ENCODE measurements at regions not wholly inside any gene's neighbourhood (a gene's known extent, or its start where the extent isn't known, plus 50 kb on each side); places are given as distances from the start of the nearest gene placed in this dataset.

DNA sequence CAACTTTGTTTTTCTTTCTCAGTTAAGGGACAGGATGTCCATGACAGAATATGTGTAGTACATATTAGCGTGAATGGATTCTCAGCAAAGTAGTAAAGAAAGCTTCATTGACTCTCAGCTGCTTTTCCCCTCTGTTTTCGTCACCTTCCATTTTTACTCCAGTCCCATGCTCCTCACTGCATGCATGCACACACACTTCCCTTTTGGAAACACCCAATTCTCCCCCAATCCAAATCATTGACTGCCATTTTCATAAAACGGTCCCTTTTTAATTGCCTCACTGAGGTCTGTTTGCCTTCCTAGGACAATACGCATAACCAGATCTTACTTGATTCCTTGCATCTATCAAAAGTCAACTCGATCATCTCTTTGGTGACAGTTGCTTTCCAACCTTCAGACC, 287.5 kb upstream of the PARD3B start:
- Histone ChIP-seq H3K27ac (ENCODE audit: poor library complexity, severe bottlenecking) (no peak overlapping the region), H3K27me3 (ENCODE audit: insufficient read depth, poor library complexity, severe bottlenecking) (no peaks in the 10 kb centered on the region), H3K36me3 (ENCODE audit: low read depth) (no peaks in the 10 kb centered on the region), H3K4me3 (ENCODE audit: severe bottlenecking) (no peak overlapping the region), H3K4me1 (ENCODE audit: insufficient read depth, poor library complexity, severe bottlenecking) (no peaks in the 10 kb centered on the region), H3K9me3 (ENCODE audit: severe bottlenecking) (no peaks in the 10 kb centered on the region)
- TF ChIP-seq, protein P1, sequence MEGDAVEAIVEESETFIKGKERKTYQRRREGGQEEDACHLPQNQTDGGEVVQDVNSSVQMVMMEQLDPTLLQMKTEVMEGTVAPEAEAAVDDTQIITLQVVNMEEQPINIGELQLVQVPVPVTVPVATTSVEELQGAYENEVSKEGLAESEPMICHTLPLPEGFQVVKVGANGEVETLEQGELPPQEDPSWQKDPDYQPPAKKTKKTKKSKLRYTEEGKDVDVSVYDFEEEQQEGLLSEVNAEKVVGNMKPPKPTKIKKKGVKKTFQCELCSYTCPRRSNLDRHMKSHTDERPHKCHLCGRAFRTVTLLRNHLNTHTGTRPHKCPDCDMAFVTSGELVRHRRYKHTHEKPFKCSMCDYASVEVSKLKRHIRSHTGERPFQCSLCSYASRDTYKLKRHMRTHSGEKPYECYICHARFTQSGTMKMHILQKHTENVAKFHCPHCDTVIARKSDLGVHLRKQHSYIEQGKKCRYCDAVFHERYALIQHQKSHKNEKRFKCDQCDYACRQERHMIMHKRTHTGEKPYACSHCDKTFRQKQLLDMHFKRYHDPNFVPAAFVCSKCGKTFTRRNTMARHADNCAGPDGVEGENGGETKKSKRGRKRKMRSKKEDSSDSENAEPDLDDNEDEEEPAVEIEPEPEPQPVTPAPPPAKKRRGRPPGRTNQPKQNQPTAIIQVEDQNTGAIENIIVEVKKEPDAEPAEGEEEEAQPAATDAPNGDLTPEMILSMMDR (IDR thresholded peaks at IDR 0.05; ENCODE audit: poor library complexity, severe bottlenecking) = no peak
- ATAC-seq (ENCODE audit: low read depth) (no peak), DNase-seq (ENCODE audit: low spot score) (no peak)

DNA sequence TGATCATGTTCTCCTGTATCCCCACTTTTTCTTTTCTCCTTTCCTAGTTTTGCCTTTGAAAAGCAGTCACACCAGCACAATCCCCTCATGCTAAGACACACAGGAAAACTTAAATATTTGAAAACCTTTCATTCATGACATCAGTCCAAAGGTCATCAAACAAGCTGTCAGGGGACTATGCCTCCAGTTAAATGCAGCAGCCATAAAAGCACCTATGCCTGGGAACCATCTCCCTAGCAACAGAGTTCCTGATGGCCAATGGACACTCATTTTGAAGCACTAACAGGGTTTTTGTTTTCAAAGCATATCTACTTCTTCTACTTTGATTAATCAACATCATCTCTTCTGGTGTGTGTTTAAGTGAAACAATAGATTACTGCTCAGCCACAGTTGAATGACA, 286.4 kb upstream of the PARD3B start:
- Histone ChIP-seq H3K4me3 (ENCODE audit: severe bottlenecking) (no peak overlapping the region), H3K27ac (ENCODE audit: poor library complexity, severe bottlenecking) (no peak overlapping the region), H3K27me3 (ENCODE audit: insufficient read depth, poor library complexity, severe bottlenecking) (no peaks in the 10 kb centered on the region), H3K9me3 (ENCODE audit: severe bottlenecking) (no peaks in the 10 kb centered on the region), H3K36me3 (ENCODE audit: low read depth) (no peaks in the 10 kb centered on the region), H3K4me1 (ENCODE audit: insufficient read depth, poor library complexity, severe bottlenecking) (no peaks in the 10 kb centered on the region)
- DNase-seq (ENCODE audit: low spot score) (no peak), ATAC-seq (ENCODE audit: low read depth) (no peak)
- TF ChIP-seq, protein P1 (IDR thresholded peaks at IDR 0.05; ENCODE audit: poor library complexity, severe bottlenecking) = no peak

DNA sequence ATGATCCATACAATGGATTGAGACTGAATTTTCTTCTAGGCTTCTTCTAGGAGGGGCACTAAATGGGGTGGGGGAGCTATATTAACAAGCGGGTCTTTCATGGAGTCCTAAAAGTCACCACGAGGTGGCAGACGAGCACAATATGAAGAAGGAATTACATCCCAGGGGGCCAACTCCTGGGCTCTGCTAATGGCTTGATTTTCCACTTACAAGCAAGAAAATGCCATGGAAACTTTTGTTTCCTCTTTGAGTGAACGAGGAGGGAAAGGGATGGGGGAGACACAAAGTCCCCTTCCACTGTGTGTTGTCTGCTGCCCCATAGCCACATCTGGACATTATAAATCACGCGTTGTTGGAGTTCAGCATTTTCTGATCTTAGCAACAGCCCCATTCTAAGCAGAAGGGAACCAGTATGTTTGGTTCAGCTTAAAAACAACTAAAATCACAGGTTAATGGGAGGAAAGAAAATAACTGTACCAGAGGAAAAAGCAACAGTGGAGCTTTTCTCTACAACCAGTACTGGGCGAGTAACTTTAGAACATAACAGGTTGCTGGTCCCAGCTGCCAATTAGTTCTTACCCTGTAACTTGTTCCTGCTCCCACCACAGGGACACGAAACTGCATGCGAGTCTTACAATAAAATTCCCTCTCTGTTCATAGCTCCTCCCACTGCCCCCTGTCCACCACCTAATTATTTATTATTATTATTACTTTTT, 285.0 kb upstream of the PARD3B start:
- peak; percentile 82 for ATAC-seq (ENCODE audit: low read depth)
- no peak for DNase-seq (ENCODE audit: low spot score)
- TF ChIP-seq, protein P1 (IDR thresholded peaks at IDR 0.05; ENCODE audit: poor library complexity, severe bottlenecking) = peak; percentile 83

DNA sequence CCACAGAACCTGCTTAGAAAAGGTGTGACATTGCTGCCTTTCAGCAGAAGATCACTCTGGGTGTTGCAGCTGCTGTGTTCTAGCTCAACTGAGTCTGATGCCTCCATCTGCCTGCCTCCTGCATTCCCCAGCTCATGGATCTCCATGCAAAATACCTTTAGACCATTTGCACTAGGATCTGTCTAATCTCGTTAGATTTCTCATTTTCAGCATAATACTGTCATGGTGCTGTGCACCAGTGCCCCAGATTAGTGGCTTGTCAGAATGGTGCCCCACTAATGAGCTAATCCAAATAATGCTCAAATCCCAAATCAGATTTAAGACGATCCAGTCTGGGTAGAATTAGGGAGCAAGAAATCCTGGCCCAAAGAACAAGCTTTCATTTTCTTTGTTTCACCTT, 284.4 kb upstream of the PARD3B start:
- no peak overlapping the region for H3K4me3 ChIP-seq (ENCODE audit: severe bottlenecking)
- H3K9me3 ChIP-seq (ENCODE audit: severe bottlenecking) = no peaks in the 10 kb centered on the region
- H3K4me1 ChIP-seq (ENCODE audit: insufficient read depth, poor library complexity, severe bottlenecking) = no peaks in the 10 kb centered on the region
- ATAC-seq (ENCODE audit: low read depth) = no peak
- no peaks in the 10 kb centered on the region for H3K36me3 ChIP-seq (ENCODE audit: low read depth)
- H3K27me3 ChIP-seq (ENCODE audit: insufficient read depth, poor library complexity, severe bottlenecking) = no peaks in the 10 kb centered on the region
- H3K27ac ChIP-seq (ENCODE audit: poor library complexity, severe bottlenecking) = no peak overlapping the region
- TF ChIP-seq, protein P1 (IDR thresholded peaks at IDR 0.05; ENCODE audit: poor library complexity, severe bottlenecking) = no peak
- no peak for DNase-seq (ENCODE audit: low spot score)

More for the DNA sequence above, 285.0 kb upstream of the PARD3B start:
- Histone ChIP-seq H3K9me3 (ENCODE audit: severe bottlenecking) (no peaks in the 10 kb centered on the region), H3K27me3 (ENCODE audit: insufficient read depth, poor library complexity, severe bottlenecking) (no peaks in the 10 kb centered on the region), H3K36me3 (ENCODE audit: low read depth) (no peaks in the 10 kb centered on the region), H3K4me1 (ENCODE audit: insufficient read depth, poor library complexity, severe bottlenecking) (no peaks in the 10 kb centered on the region), H3K27ac (ENCODE audit: poor library complexity, severe bottlenecking) (no peak overlapping the region), H3K4me3 (ENCODE audit: severe bottlenecking) (no peak overlapping the region)

DNA sequence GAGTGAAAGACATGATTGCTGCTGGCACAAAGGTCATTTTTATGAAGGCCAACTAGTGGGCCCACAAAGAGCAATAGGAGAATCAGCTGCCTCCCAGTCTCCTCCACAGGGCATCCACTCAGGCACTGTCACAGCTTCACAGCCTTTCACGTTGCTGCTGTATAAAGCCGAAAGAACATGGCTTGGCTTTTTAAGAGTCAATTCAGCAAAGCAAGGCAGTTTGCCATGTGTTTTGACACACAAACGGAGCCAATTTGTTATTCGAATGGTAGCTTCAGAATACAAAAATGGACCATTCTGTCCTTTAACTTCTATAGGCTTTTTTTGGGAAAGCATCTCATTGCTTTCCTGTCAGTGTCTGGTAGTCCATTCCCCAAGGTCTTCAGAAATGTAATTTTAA, 283.4 kb upstream of the PARD3B start:
- Histone ChIP-seq H3K4me3 (ENCODE audit: severe bottlenecking) (no peak overlapping the region), H3K27me3 (ENCODE audit: insufficient read depth, poor library complexity, severe bottlenecking) (no peaks in the 10 kb centered on the region), H3K9me3 (ENCODE audit: severe bottlenecking) (no peaks in the 10 kb centered on the region), H3K4me1 (ENCODE audit: insufficient read depth, poor library complexity, severe bottlenecking) (no peaks in the 10 kb centered on the region), H3K27ac (ENCODE audit: poor library complexity, severe bottlenecking) (no peak overlapping the region), H3K36me3 (ENCODE audit: low read depth) (no peaks in the 10 kb centered on the region)
- ATAC-seq (ENCODE audit: low read depth) (no peak), DNase-seq (ENCODE audit: low spot score) (no peak)
- TF ChIP-seq, protein P1 (IDR thresholded peaks at IDR 0.05; ENCODE audit: poor library complexity, severe bottlenecking) = no peak

All from RWPE2 (cell line).